Hepatocyte (in vitro differentiated cells): ENCODE measurements at regions not wholly inside any gene's neighbourhood (a gene's known extent, or its start where the extent isn't known, plus 50 kb on each side); places are given as distances from the start of the nearest gene placed in this dataset.

Experiments
- EZH2 ChIP-seq: fragments of 200-600 bp; sonication (generic); IDR thresholded peaks from 2 replicates; pipeline ENCODE4 v1.6.1; 2016; ENCODE audit warnings: antibody characterized with exemption, mild to moderate bottlenecking, borderline replicate concordance
- TF ChIP-seq, protein P1 (sequence below): fragments of 200-600 bp; sonication (generic); IDR thresholded peaks from 2 replicates; pipeline ENCODE4 v1.5.1; 2016; ENCODE audit warnings: antibody characterized with exemption, mild to moderate bottlenecking; ENCODE audit not compliant: poor library complexity

DNA sequence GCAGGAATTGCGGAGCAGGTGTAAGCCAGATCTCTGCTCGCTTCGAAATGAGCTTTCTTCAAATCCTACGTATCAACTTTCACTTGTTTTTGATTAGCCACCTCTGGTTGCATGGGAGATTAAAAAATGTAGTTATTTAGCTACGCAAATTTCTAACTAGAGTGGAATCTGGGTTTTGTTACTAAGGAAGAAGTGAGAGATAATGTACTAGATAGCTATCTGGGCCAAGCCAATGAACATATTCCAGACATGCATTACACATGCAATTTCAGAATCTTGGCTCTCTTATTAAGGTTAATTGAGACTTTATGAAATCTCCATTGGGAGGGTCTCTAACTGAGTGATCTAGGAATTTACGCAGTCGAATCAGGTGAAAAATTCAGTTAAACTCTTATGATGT is 765.7 kb downstream of the DIPK2A start:
- TF ChIP-seq, protein P1, sequence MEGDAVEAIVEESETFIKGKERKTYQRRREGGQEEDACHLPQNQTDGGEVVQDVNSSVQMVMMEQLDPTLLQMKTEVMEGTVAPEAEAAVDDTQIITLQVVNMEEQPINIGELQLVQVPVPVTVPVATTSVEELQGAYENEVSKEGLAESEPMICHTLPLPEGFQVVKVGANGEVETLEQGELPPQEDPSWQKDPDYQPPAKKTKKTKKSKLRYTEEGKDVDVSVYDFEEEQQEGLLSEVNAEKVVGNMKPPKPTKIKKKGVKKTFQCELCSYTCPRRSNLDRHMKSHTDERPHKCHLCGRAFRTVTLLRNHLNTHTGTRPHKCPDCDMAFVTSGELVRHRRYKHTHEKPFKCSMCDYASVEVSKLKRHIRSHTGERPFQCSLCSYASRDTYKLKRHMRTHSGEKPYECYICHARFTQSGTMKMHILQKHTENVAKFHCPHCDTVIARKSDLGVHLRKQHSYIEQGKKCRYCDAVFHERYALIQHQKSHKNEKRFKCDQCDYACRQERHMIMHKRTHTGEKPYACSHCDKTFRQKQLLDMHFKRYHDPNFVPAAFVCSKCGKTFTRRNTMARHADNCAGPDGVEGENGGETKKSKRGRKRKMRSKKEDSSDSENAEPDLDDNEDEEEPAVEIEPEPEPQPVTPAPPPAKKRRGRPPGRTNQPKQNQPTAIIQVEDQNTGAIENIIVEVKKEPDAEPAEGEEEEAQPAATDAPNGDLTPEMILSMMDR = no peak
- TF ChIP-seq EZH2 = no peak
